ENCODE measurements at regions not wholly inside any gene's neighbourhood (a gene's known extent, or its start where the extent isn't known, plus 50 kb on each side); places are given as distances from the start of the nearest gene placed in this dataset.

DNA sequence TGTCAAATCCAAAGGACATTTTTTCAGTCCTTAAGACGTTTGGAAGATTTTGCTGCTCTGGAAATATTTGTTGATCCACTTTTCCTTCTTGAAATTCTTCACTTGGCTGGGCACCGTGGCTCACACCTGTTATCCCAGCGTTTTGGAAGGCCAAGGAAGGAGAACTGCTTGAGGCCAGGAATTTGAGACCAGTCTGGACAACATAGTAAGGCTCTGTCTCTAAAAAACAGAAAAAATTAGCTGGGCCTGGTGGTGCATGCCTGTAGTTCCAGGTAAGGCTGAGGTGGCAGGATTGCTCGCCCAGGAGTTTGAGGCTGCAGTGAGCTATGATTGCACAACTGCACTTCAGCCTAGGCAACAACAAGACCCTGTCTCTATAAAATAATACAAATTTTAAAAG is 173.9 kb upstream of the MITF start:
- TF ChIP-seq, protein P1, sequence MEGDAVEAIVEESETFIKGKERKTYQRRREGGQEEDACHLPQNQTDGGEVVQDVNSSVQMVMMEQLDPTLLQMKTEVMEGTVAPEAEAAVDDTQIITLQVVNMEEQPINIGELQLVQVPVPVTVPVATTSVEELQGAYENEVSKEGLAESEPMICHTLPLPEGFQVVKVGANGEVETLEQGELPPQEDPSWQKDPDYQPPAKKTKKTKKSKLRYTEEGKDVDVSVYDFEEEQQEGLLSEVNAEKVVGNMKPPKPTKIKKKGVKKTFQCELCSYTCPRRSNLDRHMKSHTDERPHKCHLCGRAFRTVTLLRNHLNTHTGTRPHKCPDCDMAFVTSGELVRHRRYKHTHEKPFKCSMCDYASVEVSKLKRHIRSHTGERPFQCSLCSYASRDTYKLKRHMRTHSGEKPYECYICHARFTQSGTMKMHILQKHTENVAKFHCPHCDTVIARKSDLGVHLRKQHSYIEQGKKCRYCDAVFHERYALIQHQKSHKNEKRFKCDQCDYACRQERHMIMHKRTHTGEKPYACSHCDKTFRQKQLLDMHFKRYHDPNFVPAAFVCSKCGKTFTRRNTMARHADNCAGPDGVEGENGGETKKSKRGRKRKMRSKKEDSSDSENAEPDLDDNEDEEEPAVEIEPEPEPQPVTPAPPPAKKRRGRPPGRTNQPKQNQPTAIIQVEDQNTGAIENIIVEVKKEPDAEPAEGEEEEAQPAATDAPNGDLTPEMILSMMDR (IDR thresholded peaks at IDR 0.05; ENCODE audit: poor library complexity), result no peak
- no peak for TF ChIP-seq EZH2phosphoT487 (IDR thresholded peaks at IDR 0.05; ENCODE audit: low read depth, severe bottlenecking, unreplicated experiment)

All from hepatocyte (in vitro differentiated cells).